Dedifferentiated amniotic fluid mesenchymal stem cell (primary cell): ENCODE measurements at regions not wholly inside any gene's neighbourhood (a gene's known extent, or its start where the extent isn't known, plus 50 kb on each side); places are given as distances from the start of the nearest gene placed in this dataset.
A peak's percentile ranks its signal among the peaks of the same experiment; 100 is the strongest.
"Not testable (repeated sequence)": the region's sequence is repeated elsewhere in the genome, so short reads cannot be mapped to it uniquely, and the experiment has no call there.

ENCODE experiments used
- DNase-seq: peaks from one replicate; pipeline ENCODE4 v3.0.0-alpha.2; 2016; ENCODE audit errors: extremely low spot score

DNA sequence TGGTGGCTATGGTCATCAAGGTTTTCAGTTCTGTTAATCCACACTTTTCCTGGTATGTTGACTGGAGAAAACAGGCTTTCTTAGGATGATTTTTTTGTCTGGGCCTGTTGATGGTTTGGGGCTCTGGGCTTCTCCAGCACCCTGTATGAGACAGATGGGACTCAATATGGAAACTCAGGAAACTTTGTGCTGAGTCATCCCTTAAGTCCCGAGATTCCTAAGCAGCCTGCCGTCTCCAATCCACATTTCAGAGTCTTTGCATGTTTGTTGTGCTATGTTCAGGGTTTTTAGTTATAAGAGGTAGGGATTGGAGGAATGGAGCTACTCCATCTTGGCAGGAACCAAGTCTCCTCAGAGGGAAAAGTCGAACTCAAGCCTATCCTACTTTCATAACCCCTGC is 253.3 kb upstream of the FOXF1 start:
- DNase-seq, result no peak

GRCh38 chr16:86257546-86257945 is 252.8 kb upstream of the FOXF1 start:
- no peak for DNase-seq

DNA sequence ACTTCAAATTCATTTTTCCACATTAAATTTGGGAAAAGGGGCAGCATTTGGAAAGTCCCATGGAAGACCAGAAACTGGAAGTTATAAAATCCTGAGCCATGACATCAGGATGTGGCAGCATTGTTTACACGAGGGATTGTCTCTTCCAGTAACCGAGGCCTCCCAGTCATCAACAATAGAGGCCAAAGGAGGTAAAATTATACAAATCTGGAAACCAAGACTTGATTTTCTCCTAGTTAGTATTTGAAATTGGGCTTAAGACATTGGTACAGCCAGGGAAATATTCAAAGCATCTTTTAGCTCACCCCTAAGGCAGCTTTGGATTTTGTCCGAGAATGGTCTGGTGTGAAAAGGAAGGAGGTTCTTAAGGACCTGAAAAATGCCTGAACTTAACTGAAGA is 251.6 kb upstream of the FOXF1 start:
- DNase-seq, result peak; percentile 22

- no peak for DNase-seq
Observed at GRCh38 chr16:86259499-86259898, 250.8 kb upstream of the FOXF1 start.

GRCh38 chr16:86261379-86261778 is 248.9 kb upstream of the FOXF1 start:
- no peak for DNase-seq

DNA sequence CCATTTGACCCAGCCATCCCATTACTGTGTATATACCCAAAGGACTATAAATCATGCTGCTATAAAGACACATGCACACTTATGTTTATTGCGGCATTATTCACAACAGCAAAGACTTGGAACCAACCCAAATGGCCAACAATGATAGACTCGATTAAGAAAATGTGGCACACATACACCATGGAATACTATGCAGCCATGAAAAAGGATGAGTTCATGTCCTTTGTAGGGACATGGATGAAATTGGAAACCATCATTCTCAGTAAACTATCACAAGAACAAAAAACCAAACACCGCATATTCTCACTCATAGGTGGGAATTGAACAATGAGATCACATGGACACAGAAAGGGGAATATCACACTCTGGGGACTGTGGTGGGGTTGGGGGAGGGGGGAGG is 242.7 kb upstream of the FOXF1 start:
- DNase-seq, result not testable (repeated sequence)

- no peak for DNase-seq
Observed at GRCh38 chr16:86270696-86271095, 239.6 kb upstream of the FOXF1 start.

GRCh38 chr16:86272744-86273143 is 237.6 kb upstream of the FOXF1 start:
- no peak for DNase-seq

DNA sequence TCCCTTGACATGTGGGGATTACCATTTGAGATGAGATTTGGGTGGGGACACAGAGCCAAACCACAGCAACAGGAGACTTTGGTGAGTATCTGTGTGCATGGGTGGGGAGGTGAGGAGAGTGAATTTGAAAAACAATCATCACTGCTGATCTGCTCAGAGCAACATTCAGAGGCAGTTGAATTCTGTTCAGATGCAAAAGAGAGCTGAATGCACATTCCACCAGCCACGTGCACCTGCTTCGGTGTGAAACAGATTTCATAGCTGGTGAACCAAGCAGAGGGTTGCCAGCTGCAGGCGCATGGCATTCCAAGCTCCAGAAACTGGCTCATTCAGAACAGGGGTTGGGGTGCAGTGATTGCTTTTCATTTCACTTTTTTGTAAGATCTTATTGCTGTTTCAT is 233.1 kb upstream of the FOXF1 start:
- DNase-seq, result no peak

GRCh38 chr16:86277859-86278258 is 232.5 kb upstream of the FOXF1 start:
- not testable (repeated sequence) for DNase-seq

GRCh38 chr16:86281421-86281820 is 228.9 kb upstream of the FOXF1 start:
- DNase-seq, result no peak

- DNase-seq, result no peak
Observed at GRCh38 chr16:86283944-86284343, 226.4 kb upstream of the FOXF1 start.

DNA sequence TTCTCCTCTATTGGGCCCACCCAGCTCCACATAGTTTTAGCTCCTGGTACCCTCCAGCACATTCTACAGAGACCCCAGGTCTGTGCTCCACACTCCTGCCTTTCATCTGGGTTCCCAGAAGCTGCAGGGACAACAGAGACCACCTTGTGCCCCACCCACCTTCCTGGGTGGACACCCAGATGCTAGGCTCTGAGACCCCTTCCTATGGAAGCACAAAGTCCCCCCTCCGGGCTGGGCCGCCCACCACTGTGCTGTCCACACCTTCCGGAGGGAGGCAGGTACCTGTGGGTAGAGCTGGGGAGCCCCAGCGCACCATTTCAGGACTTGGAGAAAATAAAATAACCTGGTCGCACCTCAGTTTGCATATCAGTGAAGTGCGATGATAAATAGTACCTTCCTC is 224.9 kb upstream of the FOXF1 start:
- no peak for DNase-seq

DNA sequence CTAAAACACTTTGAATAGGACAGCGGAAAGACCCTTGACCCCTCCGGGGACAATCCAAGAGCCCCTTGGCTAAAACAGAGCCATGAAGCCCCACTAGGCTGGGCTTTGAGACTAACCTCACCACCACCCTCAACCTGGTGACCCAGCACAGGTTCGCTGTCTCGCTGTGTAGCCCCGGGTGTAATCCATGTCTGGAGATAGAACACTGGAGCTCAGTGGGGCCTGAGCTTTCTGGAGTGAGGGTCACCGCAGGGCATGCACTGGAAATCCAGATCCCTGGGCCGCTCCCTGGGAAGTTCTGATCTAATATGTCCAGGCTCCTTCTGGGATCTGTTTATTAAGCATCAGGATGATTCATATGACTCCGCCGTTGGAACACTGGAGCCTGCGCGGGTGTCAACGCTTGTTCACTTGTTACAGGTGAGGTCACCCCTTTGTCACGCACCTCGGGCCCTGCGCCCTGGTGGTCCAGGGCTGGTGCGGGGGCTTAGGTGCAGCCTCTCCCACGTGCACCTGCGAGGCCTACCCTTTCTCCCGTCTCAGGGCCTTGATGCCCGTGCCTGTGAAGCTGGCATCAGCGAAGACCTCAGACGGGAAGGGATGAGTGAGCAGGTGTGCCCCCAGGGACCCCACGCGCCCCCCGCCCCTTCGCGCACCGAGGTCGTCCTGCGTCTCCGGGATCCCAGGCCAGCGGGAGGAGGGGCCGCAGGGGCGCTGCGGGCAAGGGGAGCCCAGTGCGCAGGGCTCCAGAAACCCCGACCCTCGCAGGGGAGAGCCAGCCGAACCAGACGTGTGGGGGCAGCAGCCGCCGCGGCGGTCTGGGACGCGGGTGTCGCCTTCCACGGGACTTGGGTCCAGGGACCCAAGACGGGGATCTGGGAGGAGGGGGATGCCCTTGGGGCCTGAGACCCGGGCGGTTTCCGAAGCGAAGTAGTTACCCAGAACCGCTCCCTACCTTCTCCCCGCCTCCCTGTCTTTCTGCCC is 224.1 kb upstream of the FOXF1 start:
- DNase-seq, result no peak

GRCh38 chr16:86286991-86287663 is 223.2 kb upstream of the FOXF1 start:
- DNase-seq, result no peak

DNA sequence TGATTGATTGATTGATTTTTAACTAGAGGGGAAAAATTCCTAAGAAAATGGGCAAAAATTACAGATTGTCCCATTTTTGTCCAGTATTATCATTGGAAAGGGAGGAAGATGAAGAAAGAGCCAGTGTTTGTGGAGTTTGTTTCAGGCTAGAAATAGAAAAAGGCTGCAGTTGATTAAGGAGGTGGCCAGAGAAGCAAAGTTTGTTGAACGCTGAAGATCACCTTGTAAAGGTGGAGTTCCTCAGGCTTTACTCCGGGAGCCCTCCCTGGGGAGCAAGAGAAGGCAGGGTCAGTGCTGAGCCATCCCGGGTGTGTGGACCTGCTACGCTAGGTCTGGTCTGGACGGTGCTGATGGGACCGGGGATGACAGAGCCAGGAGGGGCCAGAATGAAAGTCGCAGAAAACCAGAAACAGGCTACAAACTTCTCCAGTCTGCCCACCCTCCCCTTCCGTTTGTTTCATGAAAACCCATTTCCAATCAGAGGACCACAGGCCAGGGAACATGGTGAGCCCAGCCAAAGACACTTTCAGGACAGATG is 222.6 kb upstream of the FOXF1 start:
- no peak for DNase-seq

GRCh38 chr16:86288716-86289294 is 221.5 kb upstream of the FOXF1 start:
- no peak for DNase-seq

DNA sequence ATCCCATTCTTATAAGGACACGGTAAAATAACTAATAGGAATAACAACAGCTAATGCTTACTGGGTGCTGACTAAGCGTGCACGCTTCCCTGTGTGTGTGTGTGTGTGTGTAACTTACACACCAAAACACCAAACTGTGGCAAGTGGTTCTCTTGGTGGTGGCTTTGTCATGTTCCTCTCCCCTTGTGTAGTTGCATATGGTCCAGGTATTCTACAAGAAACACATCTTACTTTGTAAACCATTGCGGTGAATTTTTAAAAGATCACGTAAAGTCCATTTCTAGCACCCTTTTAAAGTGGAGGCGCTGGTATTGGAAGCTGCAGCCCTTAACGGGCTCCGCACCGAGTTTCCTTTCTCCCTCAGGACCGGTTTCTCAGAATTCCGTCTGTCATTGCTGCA is 221.0 kb upstream of the FOXF1 start:
- no peak for DNase-seq

DNA sequence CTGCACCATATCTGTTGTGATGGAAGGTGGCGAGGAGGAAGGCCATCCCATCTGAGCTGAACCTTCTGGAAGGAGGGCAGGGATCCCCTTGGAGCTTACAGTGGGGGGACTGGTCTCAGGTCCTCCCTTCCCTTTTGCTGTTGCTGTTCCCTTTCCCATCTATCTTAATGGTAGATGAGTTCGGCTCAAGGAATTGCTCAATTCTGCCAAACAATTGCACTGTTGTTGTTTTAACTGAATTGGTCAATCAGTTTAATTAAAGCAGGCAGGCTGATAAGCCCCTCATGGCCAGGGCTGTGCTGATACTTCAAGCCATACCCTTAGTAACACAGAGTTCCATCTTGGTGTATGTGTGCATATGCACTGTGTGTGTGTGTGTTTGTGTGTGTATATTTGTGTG is 220.4 kb upstream of the FOXF1 start:
- DNase-seq, result no peak

DNA sequence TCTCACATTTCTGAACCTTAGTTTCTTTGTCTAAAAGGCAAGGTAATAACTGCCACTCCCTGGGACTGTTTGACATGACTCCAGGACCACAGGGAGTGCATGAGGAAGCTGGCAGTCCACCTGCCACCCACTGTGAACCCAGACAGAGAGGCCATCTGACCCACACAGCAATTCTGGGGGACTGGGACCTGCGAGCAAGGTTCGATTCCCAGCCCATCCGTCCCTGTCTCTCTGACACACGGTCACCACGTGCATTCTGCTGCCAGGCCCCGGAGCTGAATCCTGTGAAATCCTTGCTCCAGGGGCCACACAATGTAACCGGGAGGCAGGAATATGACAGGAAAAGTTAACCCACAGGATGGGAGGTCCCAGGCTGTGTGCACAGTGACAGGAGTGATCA is 218.8 kb upstream of the FOXF1 start:
- DNase-seq, result no peak

- no peak for DNase-seq
Observed at GRCh38 chr16:86292171-86292775, 218.1 kb upstream of the FOXF1 start.

- no peak for DNase-seq
Observed at GRCh38 chr16:86292942-86293341, 217.4 kb upstream of the FOXF1 start.
